ENCODE measurements at regions not wholly inside any gene's neighbourhood (a gene's known extent, or its start where the extent isn't known, plus 50 kb on each side); places are given as distances from the start of the nearest gene placed in this dataset.

GRCh38 chr13:50257646-50258045 lies 242.4 kb downstream of the KCNRG start:
- Histone ChIP-seq H3F3A (ENCODE audit: insufficient read depth) (no peaks in the 10 kb centered on the region), H3K27ac (ENCODE audit: low read depth, low read length) (no peak overlapping the region), H2AFZ (ENCODE audit: low read depth, low read length, severe bottlenecking) (no peak overlapping the region), H4K20me1 (ENCODE audit: low read depth, low read length) (no peaks in the 10 kb centered on the region), H3K4me2 (ENCODE audit: low read depth, low read length, poor library complexity, severe bottlenecking) (no peak overlapping the region), H3K9me3 (ENCODE audit: insufficient read depth, low read length) (no peaks in the 10 kb centered on the region), H3K36me3 (ENCODE audit: low read length) (no peaks in the 10 kb centered on the region), H3K9ac (ENCODE audit: low read length) (no peak overlapping the region), H3K9me2 (replicated peaks; ENCODE audit: insufficient read depth, low read length) (no peaks in the 10 kb centered on the region), H3K4me3 (ENCODE audit: insufficient read depth, low read length, poor library complexity, severe bottlenecking) (no peak overlapping the region), H3K27me3 (ENCODE audit: low read length) (no peaks in the 10 kb centered on the region), H3K79me2 (ENCODE audit: insufficient read depth, low read length) (no peaks in the 10 kb centered on the region)
- TF ChIP-seq CTCF (IDR thresholded peaks at IDR 0.05; ENCODE audit: insufficient read depth, low read length, poor library complexity, severe bottlenecking) (no peak), EZH2phosphoT487 (conservative IDR thresholded peaks at IDR 0.05; ENCODE audit: low read length) (no peak)

GRCh38 chr13:50261130-50261901 lies 246.1 kb downstream of the KCNRG start:
- no peaks in the 10 kb centered on the region for H3K36me3 ChIP-seq (ENCODE audit: low read length)
- no peak overlapping the region for H2AFZ ChIP-seq (ENCODE audit: low read depth, low read length, severe bottlenecking)
- H3K79me2 ChIP-seq (ENCODE audit: insufficient read depth, low read length) = no peaks in the 10 kb centered on the region
- no peak overlapping the region for H3K9ac ChIP-seq (ENCODE audit: low read length)
- H3K9me2 ChIP-seq (replicated peaks; ENCODE audit: insufficient read depth, low read length) = no peaks in the 10 kb centered on the region
- H3K4me2 ChIP-seq (ENCODE audit: low read depth, low read length, poor library complexity, severe bottlenecking) = no peak overlapping the region
- H4K20me1 ChIP-seq (ENCODE audit: low read depth, low read length) = no peaks in the 10 kb centered on the region
- no peak overlapping the region for H3K27ac ChIP-seq (ENCODE audit: low read depth, low read length)
- no peaks in the 10 kb centered on the region for H3K9me3 ChIP-seq (ENCODE audit: insufficient read depth, low read length)
- H3K4me3 ChIP-seq (ENCODE audit: insufficient read depth, low read length, poor library complexity, severe bottlenecking) = no peak overlapping the region
- no peaks in the 10 kb centered on the region for H3F3A ChIP-seq (ENCODE audit: insufficient read depth)
- TF ChIP-seq EZH2phosphoT487 (conservative IDR thresholded peaks at IDR 0.05; ENCODE audit: low read length) = no peak
- TF ChIP-seq CTCF (IDR thresholded peaks at IDR 0.05; ENCODE audit: insufficient read depth, low read length, poor library complexity, severe bottlenecking) = no peak
- H3K27me3 ChIP-seq (ENCODE audit: low read length) = no peaks in the 10 kb centered on the region

GRCh38 chr13:50267066-50267465 lies 251.8 kb downstream of the KCNRG start:
- Histone ChIP-seq H3K4me3 (ENCODE audit: insufficient read depth, low read length, poor library complexity, severe bottlenecking) (no peak overlapping the region), H4K20me1 (ENCODE audit: low read depth, low read length) (no peaks in the 10 kb centered on the region), H3K79me2 (ENCODE audit: insufficient read depth, low read length) (no peaks in the 10 kb centered on the region), H3K36me3 (ENCODE audit: low read length) (no peaks in the 10 kb centered on the region), H3K9me2 (replicated peaks; ENCODE audit: insufficient read depth, low read length) (no peaks in the 10 kb centered on the region), H3K9ac (ENCODE audit: low read length) (no peak overlapping the region), H3K27ac (ENCODE audit: low read depth, low read length) (no peak overlapping the region), H3K27me3 (ENCODE audit: low read length) (no peaks in the 10 kb centered on the region), H3F3A (ENCODE audit: insufficient read depth) (no peaks in the 10 kb centered on the region), H3K4me2 (ENCODE audit: low read depth, low read length, poor library complexity, severe bottlenecking) (no peak overlapping the region), H2AFZ (ENCODE audit: low read depth, low read length, severe bottlenecking) (no peak overlapping the region), H3K9me3 (ENCODE audit: insufficient read depth, low read length) (no peaks in the 10 kb centered on the region)
- TF ChIP-seq EZH2phosphoT487 (conservative IDR thresholded peaks at IDR 0.05; ENCODE audit: low read length) = no peak
- no peak for TF ChIP-seq CTCF (IDR thresholded peaks at IDR 0.05; ENCODE audit: insufficient read depth, low read length, poor library complexity, severe bottlenecking)

Measured in SU-DHL-6 (cell line).